HG03139 (cell line): ENCODE measurements at regions not wholly inside any gene's neighbourhood (a gene's known extent, or its start where the extent isn't known, plus 50 kb on each side); places are given as distances from the start of the nearest gene placed in this dataset.
A peak's percentile ranks its signal among the peaks of the same experiment; 100 is the strongest.

Experiments
- ATAC-seq: cut with Tn5 transposase; IDR thresholded peaks from one replicate; pipeline ENCODE4 v1.9.1; 2021; ENCODE audit not compliant: unreplicated experiment

DNA sequence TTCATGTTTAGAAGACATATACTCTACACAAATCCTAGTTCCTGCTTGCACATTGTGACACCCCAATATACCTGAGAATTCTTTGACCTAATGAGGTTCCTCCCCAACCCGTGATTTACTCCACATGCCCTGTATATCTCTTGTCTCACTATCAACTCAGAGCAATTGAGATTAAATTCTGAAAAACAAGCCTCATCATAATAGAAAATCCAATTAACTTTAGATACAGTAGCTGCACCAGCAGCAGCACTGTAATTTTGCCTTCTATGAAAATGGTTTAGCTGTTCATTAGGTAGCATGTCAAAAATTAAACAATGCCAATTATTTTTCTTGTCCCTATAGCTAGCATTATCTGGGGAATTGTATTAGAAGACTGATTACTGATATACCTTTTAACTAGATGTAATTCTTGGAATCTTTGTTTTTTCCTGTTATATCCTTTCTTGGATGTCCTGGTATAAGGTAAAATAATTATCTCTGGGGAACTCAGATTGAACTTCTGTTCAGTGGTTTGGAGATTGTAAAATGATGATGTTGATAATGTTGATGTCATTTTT, 218.9 kb upstream of the TANK start:
- ATAC-seq = no peak

DNA sequence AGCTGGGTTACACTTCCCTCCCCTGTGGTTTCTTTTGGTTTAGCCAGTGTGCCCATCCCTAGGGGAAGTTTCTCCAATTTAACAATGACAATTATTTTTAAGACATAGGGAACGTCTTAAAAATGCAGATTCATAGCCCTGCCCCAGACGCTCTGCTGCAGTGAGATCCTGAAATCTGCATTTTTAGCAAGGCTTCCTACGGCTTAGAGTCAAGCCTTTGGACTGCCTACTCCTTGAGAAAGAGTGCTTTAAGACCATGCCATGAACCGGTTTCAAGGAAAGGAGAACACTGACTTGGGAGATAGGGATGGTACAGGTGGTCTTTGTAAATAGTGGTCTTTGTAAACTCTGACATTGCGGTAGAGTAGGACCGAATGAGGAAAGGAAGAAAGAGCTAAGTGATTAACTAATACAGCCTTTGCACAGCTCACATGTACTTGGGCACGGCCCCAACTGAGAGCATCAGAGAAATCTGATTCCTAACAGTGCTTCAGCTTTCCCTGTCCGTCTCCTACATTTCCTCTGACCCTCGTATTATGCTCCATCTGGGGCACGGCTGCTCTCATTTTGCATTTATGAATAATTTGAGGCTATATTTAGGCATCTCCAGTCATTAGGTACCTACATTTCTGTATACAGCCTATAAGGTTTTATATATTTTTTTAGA, 217.6 kb upstream of the TANK start:
- no peak for ATAC-seq

DNA sequence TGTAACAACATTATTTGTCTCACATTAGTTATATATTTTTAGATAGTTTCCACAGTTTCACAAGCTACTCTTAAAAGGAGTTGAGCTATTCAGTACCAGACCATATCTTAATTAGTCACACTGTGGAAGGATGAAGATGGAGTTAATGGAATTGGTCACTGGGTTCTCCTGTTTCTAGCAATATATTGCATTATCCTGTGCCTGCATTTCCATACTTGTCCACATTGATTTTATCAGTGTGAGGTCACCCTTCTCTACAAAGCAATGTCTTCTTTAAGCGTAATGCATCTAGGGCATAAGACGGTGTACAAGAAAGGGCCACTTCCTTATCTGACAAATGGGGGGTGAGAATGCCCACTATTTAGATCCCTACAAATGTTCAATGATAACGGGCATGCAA, 216.8 kb upstream of the TANK start:
- no peak for ATAC-seq

DNA sequence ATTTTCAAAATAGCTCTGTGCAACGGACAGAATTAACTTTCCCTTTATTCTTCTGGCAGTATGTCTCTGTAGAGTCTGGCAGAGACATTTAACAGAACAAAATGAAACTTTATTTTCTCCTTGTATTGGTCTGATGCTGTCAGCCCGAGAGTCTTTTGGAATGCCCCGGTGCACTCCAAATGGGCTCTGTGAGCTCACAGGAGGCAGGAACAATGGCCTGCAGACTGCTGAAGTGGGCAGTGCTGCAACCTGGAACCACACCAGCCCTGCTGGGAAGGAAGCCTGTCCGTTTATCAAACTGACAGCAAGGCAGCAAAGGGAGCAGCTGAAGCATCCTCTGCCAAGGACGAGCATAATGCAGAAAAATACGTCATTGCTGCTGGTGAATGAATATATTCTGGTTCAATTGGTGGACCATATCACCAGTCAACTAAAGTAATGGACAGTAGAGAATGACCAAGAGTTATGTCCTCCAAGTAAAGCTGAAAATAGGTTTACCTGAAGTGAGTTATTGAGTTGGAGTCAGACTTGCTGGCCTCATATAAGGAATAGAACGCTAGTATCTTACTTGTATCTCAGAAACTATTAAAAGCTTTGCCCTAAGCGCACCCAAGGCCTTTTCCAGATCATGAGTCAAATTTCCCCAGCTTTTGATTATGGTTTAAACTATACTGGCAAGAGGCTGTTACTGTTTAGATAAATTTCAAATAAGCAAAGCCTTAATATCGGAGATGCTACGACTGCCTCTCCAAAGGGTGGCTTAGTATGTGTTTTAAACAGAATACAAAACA, 207.6 kb upstream of the TANK start:
- no peak for ATAC-seq

DNA sequence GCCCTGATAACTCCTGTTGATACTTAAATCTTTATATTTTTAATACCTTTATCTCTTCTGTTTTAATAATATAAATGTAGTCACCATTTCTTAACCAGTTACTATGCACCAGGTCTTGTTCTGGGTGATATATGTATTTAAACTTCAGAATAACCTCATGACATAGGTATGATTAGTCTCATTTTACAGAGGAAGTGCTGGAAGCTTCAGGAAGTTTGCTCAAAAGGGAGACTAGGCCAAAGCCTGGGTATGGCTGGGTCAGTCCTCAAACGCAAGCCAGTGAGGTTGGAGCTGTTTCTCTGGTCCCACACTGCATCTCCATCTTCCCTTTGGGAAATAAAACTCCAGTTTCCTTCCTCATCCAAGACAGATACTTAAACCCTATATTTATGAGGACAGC, 204.7 kb upstream of the TANK start:
- no peak for ATAC-seq

DNA sequence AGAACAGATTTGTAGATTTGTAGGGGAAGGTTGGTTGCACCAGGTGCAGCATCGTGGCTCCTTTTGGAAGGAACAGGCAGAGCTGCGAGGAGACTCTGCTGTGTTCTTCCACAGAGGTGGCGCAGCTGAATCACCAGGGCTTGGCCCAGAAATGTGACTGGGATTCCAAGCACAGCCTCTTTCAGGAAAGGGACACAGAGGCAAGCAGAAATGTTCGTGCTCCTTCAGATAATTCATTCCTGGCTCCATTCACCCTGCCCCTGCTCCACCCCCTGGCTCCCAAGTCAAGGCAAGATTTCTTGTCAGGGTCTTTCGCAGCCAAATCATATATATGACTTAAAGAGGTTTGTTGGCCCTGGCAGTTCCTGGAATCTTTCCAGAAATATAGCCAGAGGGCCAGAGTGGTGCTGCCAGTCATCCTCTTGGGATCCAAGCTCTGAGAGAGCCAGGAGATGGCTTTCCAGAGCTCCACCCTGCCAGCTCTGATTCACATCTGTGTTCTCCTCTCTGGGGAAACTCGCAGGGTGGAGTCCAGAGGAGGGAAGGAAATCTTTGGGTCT, 203.9 kb upstream of the TANK start:
- ATAC-seq = no peak

DNA sequence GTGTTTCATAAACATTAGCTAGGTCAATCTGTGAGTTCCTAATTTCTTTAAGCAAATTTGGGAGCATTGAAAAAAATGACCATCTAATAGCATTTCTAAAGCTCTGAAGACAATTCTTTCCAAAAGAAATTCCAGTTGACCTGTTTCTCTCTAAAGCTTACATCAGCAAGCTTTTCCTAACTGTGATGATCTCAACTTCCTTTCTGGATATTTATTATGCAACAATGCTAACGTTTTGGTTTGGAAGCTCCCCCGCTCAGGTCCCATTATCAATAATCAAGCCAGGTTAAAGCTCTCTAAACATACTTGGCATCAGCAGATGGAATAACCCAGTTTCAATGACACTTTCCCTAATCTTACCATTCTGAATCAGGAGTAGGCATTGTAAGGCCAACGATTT, 196.3 kb upstream of the TANK start:
- ATAC-seq = no peak

DNA sequence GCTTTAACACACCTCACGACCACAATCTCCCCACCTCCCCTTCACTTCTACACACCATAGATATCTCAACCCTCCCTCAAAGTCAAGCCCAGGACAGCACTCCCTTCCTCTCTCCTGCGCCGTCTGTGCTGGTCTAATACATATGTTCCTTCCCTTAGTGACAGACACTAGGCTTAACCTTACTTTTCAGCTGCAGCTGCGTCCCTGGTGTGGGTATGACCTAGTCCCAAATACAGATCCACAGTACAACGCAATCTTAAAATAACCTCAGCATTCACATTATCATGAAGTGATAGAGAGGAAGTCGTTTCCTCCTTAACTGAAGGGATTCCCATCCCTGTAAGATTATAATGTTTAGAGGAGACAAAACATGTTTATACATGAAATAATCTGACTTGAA, 192.7 kb upstream of the TANK start:
- no peak for ATAC-seq

DNA sequence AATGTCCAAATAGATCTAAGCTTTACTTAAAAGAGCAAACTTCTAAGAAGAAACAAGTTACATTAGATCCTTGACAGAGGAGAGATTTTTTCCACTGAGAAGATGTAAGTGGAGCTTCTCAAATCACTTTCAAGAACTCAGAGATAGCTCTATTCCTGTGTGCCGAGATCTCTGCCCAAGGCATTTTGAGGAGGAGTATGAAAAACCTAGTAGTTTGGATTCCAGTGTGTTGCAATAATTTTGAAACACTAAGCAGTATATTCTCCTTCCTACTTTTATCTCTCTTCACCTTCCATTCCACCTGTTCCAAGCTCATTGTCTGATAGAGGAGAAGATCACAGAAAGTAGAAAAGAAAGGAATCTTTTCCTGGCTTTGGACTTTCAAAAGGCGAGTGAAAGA, 192.0 kb upstream of the TANK start:
- no peak for ATAC-seq

DNA sequence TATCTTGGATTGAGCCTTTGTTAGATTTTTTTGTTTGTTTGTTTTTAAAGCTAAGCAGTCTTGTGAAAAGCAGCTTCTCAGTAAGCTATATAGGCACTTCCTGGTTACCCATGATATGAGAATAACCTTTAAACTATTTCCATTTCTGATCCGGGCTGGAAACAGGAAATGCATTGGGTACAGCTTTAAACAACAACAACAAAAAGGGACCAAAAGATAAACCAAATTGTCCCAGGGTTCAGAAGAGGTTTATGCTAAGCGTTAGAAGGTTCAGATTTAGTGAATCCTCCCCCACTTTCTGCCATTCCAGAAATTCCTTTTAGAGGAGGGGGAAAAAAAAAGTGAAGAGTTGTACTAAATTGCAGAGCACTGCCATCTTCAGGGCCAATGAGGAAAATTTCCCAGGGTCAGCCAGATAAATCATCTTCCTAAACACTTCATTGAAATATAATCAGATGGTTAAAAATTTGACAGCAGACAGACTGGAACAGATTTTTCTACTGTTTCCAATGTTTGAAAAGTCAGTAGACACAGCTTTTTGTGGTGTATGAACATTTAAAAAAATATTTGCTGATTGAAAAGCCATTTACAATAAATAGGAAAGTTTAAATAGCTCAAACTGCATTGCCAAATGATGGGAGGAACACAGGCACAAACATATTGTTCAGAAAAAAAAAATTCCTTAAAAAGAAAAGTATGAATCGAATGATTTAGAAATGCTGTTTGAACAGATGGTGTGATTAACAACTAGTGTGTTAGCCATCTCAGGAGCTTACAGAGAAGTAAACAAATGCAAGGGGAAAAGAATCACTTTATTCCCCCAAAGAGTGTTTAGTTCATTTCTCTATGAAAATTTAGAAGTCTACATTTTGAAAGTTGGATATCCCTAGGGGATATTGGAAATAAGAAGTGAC, 189.9 kb upstream of the TANK start:
- no peak for ATAC-seq

DNA sequence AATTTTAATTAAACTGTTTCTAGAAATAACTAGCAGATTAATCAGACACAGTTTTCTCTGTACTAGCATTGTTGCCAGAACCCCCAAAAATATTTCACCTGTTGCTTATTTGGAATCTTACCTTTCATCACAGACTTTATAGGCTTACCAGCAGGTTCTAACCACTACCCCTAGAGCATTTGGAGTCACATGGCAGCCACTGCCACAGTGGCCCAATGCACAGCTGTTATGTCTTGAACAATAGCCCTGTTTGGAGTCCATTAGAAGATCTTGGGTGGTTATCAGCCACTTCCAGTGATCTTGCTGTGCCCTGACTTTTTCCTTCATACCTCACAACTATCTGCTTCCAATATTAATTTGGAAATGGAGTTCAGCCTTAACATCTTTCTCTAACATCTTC, 186.2 kb upstream of the TANK start:
- no peak for ATAC-seq

DNA sequence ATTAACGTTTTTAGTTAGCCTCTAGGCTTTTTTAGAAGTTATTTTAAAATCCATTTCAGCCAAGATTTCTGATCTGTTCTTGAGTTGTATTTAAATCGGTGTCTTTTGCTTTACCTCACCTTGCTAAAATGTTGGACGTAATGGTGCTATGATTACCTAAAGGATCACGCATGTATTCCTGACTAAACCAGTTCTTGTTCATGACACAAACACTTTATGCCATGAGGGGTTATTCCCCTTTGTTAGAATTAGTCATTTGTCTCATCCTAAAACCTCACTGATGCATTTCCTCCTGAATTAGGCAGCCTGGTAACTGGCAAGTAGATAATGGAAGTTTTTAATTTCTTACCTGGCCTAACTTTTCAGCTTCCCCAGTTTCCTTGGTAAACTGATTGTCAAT, 185.4 kb upstream of the TANK start:
- ATAC-seq = no peak

DNA sequence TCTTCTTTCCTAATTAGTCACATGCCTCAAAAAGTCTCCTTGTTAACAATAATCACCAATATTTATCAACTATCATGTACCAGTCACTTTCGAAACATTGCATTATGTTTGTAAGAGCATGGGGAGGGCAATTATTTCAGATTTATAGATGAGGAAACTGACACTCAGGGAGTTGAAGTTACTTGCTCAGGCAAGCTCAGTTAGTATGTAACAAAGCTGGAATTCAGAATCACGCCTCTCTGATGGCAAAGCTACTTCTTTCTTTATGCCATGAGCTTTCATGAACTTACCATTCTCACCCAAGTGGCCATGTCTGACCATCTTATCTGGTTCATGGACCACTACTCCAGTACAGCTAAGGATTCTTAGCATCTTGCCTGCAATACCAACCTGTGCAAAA, 183.4 kb upstream of the TANK start:
- ATAC-seq = no peak

DNA sequence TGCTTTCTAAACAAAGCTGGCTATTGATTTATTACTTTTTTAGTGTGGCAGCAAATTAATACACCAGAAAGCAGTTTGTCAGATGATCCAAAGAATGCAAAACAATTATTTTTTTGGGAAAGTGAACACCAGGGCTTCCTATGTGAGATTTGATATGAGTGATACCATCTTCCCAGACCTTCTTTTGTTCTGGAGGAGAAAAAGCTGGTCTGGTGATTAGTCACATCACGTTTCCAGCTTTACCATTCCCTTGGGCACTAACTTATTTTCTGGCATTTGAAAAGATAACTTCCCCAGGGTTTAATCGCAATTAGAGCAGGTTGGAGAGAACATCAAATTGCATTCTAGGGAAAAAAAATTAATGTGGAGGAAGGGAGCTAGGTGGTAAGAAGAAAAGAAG, 182.9 kb upstream of the TANK start:
- no peak for ATAC-seq

DNA sequence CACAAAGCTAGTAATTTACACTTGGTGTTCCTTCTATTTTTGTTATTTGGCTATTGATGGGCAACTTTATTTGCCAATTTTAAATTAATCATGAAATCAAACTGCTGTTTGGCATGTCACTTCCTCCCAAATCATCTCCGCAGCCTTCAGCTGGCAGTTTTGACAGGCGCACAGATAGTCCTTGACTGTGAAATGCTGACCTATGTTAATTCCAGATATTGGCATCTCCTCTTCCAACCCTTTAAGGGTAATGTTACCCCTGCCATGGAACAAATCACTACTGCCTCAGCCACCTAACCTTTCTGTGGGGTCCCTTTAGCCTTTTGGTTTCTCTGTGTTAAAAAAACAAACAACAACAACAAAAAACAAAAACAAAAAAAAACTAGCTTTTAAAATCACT, 182.4 kb upstream of the TANK start:
- ATAC-seq = no peak

DNA sequence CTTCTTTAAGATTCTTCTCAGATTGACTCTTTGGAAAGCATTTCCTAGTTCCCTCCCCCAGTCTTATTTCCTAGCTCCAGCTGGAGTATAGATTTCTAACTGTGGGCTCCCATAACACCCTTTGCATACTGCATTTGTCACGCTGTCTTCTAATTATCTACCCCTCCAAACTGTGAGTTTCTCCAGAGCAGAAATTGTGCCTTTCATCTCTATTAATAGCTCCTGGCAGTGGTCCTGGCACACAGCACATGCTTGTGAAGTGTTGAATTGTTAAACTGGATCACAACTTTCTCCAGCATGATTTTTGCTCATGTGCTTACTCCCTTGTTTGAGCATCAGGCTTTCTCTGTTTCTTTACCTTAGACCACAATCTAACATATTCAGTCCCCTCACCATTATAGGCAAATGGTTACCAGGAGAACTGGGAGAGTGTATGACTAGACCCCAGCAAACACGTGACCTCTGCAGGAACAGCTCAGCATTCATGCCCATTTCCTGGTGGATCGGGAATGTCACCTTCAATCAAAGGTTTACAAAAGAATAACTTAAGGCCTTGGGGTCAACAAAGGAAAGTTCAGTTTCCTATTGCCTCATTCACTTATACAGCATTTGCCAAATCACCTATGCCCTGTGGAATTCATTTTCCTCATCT, 175.7 kb upstream of the TANK start:
- ATAC-seq = no peak

DNA sequence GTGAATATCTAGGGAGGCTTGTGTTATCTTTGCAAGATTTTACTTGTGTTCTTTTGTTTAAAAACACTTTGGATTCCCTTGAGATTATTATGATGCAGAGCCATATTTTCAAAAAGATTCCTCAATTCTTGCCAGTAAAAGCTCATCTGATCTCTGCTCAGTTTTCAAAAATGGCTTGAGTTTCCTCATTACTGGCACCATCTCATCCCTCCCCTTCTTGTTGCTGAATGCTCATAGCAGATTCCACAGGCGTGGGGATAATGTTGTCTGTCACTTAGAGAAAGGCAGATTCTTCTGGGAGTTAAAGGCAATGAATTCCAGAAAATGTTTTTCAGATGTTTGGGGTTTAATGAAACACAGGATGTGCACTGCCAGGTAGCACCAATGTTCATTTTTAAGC, 170.4 kb upstream of the TANK start:
- no peak for ATAC-seq

DNA sequence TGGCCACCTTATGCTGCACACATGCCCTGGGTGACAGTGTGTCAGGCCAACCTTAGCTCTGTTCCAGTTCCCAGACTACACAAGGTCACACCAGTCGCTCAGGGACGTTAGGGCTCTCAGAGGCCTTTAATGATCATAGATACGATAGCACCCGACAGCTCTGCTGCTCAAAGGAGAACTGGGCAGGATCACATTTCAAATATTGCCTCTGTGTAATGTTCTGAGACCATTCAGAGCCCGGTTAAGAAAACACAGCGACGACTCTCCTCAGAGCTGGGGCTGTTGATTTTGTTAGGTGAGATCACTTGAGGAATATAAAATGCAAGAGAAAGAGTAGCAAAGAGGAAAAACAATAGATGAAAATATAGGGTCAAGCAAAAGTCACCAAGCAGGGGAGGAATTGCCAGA, 166.6 kb upstream of the TANK start:
- no peak for ATAC-seq

DNA sequence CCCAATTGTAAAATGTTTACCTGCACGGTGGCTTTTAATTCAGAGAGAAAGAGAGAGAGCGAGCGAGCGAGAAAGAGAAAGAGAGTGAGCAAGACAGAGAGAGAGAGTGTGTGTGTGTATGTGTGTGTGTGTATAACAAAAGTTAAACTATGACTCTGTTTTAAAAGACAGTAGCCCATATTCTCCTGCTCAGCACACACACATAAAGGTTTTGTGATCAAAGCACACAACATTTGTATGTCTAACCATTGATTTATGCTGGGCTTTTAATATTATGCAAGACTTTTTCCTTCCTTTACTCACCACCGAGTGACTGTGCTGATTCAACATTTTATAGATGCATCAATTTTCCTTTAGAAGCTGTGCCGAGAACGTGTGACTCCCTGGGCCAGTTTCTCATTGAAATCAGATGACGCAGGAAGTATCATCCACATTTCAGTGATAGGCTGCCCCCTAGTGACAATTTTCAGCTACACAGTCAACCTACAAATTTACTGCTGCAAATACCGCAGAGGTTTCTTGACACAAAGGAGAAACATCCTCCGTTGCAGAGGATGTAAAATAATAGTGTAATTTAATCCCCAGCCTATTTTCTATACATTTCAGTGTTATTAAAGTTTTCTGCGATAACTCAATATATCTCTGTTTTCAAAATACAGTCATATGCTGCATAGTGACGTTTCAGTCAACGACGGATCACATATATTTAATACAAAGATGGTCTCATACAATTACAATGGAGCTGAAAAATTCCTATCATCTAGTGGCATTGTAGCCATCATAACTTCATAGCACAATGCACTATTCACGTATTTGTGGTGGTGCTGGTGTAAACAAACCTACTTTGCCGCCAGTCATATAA, 165.9 kb upstream of the TANK start:
- ATAC-seq = peak; percentile 94

DNA sequence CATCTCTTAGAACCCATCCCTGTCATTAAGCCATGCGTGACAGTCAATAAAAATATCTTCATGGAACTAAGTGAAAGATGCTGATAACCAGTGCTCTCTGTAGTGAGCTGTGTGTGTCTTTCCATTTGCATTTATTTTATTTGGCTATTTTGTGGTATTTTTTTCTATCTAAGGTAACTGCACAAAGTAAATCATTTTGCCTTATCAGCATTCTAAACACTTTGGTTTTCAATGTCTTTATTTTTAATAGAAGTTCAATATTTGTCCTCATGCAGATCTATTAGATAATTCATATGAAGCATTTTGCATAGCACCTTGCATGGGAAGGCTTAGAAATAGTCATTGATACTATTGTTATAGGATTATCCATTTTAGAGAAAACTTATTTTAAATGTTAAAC, 163.6 kb upstream of the TANK start:
- ATAC-seq = no peak
